ENCODE measurements at regions not wholly inside any gene's neighbourhood (a gene's known extent, or its start where the extent isn't known, plus 50 kb on each side); places are given as distances from the start of the nearest gene placed in this dataset.

GRCh38 chr1:115473986-115474565, 136.0 kb upstream of the NGF start:
- no peak overlapping the region for H3K27ac ChIP-seq

DNA sequence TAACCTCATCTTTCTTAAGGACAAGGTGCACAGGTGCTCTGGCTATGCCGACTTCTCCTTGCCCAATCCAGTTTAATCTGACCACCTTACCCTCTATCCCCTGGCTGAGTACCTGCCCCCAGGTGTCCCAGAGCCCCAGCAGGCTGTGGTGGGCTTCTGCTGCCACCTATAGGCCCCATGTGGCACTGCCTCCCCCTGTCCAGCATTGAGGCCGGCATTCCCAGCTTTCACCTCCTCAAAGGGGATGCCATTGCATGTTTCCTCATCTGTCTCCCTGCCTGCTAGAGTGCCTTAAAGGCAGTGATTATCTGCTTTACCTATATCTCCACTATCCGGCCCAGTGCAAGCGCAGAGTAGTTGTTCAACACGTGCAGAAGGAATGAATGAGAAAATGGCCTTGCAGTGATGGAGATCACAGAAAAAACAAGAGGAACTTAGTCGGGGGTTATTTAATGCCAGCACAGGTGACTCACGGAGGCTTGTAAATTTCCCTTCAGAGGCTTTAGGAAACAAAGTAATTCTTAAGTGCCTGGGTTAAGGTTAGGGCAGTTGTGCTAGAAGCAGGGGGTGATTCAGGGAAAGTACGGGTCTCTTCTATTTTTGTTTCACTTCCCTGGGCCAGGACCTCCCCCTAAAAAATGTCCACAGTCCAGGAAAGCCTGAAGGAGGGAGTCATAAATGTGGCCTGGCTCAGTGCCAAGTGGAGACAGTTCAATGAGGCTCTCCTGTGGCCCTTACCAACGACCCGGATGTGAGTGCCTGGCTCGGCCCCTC, 131.8 kb upstream of the NGF start:
- Histone ChIP-seq H3K27ac (no peak overlapping the region), H3K4me3 (ENCODE audit: low read depth, low read length) (no peak overlapping the region), H3K9me3 (ENCODE audit: severe bottlenecking) (no peaks in the 10 kb centered on the region), H3K36me3 (no peaks in the 10 kb centered on the region), H3K27me3 (ENCODE audit: insufficient read depth, low read depth, severe bottlenecking) (no peaks in the 10 kb centered on the region)
- TF ChIP-seq, protein P1, sequence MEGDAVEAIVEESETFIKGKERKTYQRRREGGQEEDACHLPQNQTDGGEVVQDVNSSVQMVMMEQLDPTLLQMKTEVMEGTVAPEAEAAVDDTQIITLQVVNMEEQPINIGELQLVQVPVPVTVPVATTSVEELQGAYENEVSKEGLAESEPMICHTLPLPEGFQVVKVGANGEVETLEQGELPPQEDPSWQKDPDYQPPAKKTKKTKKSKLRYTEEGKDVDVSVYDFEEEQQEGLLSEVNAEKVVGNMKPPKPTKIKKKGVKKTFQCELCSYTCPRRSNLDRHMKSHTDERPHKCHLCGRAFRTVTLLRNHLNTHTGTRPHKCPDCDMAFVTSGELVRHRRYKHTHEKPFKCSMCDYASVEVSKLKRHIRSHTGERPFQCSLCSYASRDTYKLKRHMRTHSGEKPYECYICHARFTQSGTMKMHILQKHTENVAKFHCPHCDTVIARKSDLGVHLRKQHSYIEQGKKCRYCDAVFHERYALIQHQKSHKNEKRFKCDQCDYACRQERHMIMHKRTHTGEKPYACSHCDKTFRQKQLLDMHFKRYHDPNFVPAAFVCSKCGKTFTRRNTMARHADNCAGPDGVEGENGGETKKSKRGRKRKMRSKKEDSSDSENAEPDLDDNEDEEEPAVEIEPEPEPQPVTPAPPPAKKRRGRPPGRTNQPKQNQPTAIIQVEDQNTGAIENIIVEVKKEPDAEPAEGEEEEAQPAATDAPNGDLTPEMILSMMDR (IDR thresholded peaks at IDR 0.05; ENCODE audit: low read depth, low read length) = peak; percentile 98
- DNase-seq = peak; percentile 61

More at GRCh38 chr1:115473986-115474565, 136.0 kb upstream of the NGF start:
- TF ChIP-seq, protein P1 (IDR thresholded peaks at IDR 0.05; ENCODE audit: low read depth, low read length) = no peak
- no peak for DNase-seq
- no peak overlapping the region for H3K4me3 ChIP-seq (ENCODE audit: low read depth, low read length)
- no peaks in the 10 kb centered on the region for H3K9me3 ChIP-seq (ENCODE audit: severe bottlenecking)
- no peaks in the 10 kb centered on the region for H3K27me3 ChIP-seq (ENCODE audit: insufficient read depth, low read depth, severe bottlenecking)
- no peaks in the 10 kb centered on the region for H3K36me3 ChIP-seq

GRCh38 chr1:115467790-115468189, 129.7 kb upstream of the NGF start:
- TF ChIP-seq, protein P1 (IDR thresholded peaks at IDR 0.05; ENCODE audit: low read depth, low read length) = no peak
- Histone ChIP-seq H3K27ac (no peak overlapping the region), H3K27me3 (ENCODE audit: insufficient read depth, low read depth, severe bottlenecking) (no peaks in the 10 kb centered on the region), H3K36me3 (no peaks in the 10 kb centered on the region), H3K9me3 (ENCODE audit: severe bottlenecking) (no peaks in the 10 kb centered on the region), H3K4me3 (ENCODE audit: low read depth, low read length) (no peak overlapping the region)
- no peak for DNase-seq

DNA sequence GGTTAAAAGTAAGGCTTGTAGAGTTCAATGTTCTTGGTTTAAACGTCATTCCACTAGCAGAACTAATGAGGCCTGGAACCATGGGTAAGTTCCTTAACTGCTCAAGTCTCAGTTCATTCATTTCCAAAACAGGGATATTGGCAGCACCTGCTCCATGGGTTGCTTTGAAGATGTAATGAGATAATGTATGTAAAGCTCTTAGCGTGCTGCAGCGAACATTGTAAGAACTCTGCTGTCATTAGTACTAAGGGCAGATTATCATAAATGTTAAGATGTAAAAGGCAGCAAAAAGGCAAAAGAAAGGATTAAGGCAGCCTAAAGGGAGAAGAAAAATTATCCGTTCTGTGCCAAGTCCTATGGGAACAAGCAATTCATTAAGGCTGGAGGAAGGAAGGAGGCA, 129.1 kb upstream of the NGF start:
- H3K27ac ChIP-seq = no peak overlapping the region
- H3K9me3 ChIP-seq (ENCODE audit: severe bottlenecking) = no peaks in the 10 kb centered on the region
- no peak overlapping the region for H3K4me3 ChIP-seq (ENCODE audit: low read depth, low read length)
- H3K27me3 ChIP-seq (ENCODE audit: insufficient read depth, low read depth, severe bottlenecking) = no peaks in the 10 kb centered on the region
- no peak for DNase-seq
- TF ChIP-seq, protein P1 (IDR thresholded peaks at IDR 0.05; ENCODE audit: low read depth, low read length) = no peak
- no peaks in the 10 kb centered on the region for H3K36me3 ChIP-seq

DNA sequence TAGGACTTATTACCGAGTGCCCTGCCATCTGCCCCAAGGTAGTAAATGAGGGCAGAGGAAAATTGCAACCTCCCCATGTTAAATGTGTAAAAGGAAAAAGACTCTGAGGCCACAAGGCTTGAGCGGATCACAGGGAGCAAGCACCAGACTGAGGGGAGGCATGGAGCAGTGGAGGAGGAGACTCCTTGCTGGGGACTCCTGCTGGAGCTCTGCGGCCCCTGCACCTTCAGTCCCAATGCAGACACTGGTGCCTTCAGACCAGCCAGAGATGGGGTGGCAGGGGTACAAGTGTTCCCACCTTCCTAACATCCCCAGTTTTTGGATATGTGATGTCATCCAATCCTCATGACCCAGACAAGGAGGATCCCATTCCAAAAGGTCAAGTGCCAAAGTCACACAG, 128.4 kb upstream of the NGF start:
- TF ChIP-seq, protein P1 (IDR thresholded peaks at IDR 0.05; ENCODE audit: low read depth, low read length) = peak; percentile 63
- H3K9me3 ChIP-seq (ENCODE audit: severe bottlenecking) = no peaks in the 10 kb centered on the region
- H3K27me3 ChIP-seq (ENCODE audit: insufficient read depth, low read depth, severe bottlenecking) = no peaks in the 10 kb centered on the region
- no peak overlapping the region for H3K27ac ChIP-seq
- H3K4me3 ChIP-seq (ENCODE audit: low read depth, low read length) = no peak overlapping the region
- DNase-seq = no peak
- H3K36me3 ChIP-seq = no peaks in the 10 kb centered on the region
